ENCODE measurements at regions not wholly inside any gene's neighbourhood (a gene's known extent, or its start where the extent isn't known, plus 50 kb on each side); places are given as distances from the start of the nearest gene placed in this dataset.

- TF ChIP-seq CTCF (IDR thresholded peaks at IDR 0.05; ENCODE audit: low read length) = no peak
- no peak for TF ChIP-seq EZH2phosphoT487 (IDR thresholded peaks at IDR 0.05; ENCODE audit: low read length)
These were observed 195.8 kb downstream of the TUSC7 start for GRCh38 chr3:116905334-116905733.

Data from MM.1S (cell line).